HG03103 (cell line): ENCODE measurements at regions not wholly inside any gene's neighbourhood (a gene's known extent, or its start where the extent isn't known, plus 50 kb on each side); places are given as distances from the start of the nearest gene placed in this dataset.
"Not testable (repeated sequence)": the region's sequence is repeated elsewhere in the genome, so short reads cannot be mapped to it uniquely, and the experiment has no call there.

Experiments
- ATAC-seq: cut with Tn5 transposase; IDR thresholded peaks from one replicate; pipeline ENCODE4 v1.9.1; 2021; ENCODE audit warnings: low read depth; ENCODE audit not compliant: unreplicated experiment

- ATAC-seq, result no peak
Observed at GRCh38 chr3:94314218-94314883, 251.5 kb downstream of the NSUN3 start.

GRCh38 chr3:94317017-94317416, 254.2 kb downstream of the NSUN3 start:
- ATAC-seq, result no peak

DNA sequence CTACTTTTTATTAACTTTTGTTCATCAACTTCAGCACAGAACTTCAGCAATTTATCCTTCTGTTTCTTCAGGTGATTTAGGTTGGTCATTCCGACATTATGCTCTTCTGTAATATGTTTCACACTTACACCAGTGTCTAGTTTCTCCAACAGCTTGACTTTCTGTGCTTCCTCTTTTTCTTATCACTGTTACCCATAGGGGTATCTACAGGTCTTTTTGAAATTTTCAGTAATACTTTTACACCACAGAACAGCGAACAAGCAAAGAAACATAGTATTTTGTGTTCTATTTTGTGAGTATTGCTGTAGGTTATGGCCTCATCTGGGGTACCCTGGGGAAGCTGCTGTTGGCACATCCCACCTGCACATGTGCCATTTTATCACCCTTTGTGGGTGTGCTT, 260.7 kb downstream of the NSUN3 start:
- no peak for ATAC-seq

- no peak for ATAC-seq
Observed at GRCh38 chr3:94331831-94332230, 269.0 kb downstream of the NSUN3 start.

DNA sequence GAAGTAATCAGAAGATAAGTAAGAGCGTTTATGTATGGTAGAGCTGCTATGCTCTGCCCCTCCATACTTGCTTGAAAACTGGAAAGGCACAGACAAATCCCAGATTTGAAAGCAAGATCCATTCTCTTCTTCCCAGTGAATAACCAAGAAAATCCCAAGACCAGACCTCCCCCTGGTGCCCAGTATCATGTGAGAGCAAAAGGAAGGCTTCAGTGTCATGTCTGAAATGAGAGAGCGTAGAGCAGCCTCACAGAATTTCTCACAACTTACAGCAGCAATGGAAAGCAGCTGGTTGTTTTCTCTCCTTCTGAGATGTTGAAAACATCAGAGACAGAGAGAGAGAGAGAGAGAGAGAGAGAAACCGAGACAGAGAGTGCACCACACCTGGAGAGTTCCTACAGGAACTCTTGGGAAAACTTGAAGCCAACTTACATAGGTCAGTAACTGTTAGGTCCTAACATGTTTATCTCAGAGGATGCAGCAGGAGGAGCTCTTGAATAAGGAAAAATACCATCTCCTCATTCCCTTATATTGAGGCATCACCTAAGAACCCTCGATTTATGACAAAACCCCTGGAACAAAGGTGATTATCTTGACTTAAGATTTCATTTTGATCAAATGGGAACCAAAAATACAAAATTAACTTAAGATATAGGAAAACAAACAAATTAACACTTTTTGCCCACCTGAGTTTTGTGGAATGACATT, 273.3 kb downstream of the NSUN3 start:
- no peak for ATAC-seq

DNA sequence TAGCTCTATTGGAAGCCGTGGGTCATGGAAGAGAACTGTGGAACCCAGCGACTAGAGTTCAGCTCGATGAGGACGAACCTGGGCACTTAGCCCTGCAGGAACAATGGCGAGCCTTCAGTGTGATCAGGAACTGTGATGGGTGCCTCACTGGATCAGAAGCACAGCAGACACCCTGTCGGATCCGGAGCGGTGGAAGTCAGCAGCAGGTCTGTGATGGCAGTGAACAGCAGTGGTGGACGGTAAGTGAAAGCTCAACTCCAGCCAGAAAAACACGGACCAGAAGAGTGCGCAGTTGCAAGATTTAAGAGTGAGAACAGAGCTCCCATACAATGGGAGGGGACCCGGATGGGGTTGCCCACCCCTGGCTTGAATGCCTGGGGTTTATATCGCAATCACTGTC, 282.2 kb downstream of the NSUN3 start:
- ATAC-seq, result no peak

GRCh38 chr3:94349310-94349878, 286.5 kb downstream of the NSUN3 start:
- no peak for ATAC-seq

- ATAC-seq, result no peak
Observed at GRCh38 chr3:94356581-94356980, 293.7 kb downstream of the NSUN3 start.

DNA sequence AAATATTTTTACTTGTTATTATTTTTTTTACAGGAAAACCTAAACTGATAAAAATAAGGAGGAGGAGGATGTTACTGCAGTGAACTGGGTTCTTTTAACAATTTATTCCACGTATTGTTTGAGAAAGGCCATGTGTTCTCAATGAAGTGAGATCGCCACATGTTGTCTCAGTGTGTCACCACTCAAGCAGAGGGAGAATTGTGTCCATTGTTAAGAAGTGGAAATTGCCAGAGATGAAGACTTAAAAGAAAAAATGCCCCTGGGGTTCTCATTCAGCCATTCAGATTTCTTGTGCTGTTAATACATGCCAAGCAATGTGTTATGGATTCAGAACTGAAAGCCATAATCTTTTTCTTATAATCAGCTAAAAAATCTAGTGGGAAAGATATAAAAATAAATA, 297.1 kb downstream of the NSUN3 start:
- no peak for ATAC-seq

DNA sequence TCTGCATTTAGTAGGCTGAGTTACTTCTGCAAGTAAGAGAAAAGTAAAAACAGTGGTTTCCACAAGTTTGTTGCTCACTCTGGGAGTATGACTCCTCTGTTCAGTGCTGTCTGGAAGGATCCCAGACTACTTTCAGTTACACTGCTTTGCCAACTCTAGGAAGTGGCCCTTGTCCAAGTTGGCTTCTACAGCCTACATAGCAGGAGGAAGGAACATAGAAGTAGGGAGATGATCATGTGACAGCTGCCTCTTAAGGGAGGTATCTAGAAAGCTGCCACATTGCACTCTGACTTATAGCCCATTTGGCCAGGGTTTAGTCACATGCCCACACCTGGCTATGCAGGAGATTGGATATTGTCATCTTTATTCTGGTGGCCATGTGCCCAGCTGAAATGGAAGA, 298.1 kb downstream of the NSUN3 start:
- no peak for ATAC-seq

DNA sequence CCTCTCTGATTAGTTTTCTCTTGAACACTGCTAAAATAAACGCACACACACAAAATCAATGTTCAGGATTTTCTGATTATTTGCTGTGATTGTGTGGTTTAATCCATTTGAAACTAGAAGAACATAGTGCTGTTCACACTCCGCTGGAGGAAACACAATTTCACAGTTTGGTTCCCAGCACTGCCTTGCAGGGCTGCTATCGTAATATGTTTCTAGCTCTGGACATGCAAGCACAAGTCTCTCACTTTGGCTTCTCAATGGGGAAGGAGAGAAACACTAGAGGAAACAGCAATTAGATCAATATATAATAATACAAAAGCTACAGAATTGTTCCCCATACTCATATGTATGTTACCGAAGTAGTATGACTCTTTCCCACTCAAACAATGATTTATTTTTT, 299.5 kb downstream of the NSUN3 start:
- no peak for ATAC-seq

GRCh38 chr3:94365006-94365405, 302.1 kb downstream of the NSUN3 start:
- ATAC-seq, result no peak

DNA sequence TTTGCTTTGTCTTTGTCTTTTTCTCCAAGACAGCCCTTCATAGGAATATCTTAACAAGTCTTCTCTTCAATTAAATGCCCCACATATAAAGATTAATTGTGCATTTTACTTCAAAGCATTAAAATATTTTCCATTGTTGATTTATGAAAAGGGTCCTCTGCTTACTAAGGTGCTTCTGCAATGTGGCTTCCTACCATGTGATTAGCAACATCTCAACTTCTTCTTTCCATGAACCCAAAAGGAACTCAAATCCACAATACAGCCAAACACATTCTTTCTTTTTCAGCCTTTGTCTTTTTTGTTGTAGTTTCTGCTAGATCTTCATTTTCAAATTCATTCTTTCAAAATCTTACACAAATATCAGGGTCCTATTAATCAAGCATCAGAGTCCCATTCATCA, 309.2 kb downstream of the NSUN3 start:
- no peak for ATAC-seq

DNA sequence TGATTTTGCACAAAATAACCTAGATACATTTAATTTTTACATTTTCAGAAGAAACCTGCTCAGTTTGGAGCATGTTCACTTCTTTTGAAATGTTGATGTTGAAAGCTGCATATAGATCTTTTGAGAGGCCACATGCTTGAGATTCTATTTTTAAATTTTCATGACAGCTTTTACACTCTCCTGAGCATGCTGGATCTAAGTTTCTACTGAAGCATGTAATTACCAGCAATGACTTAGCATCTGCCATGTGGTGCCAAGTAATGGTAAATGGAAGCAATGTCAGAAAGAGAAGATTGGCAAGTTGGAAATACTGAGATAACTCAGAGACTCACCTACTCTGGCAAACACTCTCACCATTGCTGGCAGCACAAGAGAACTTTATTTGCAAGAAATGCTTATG, 310.6 kb downstream of the NSUN3 start:
- ATAC-seq, result no peak

GRCh38 chr3:94374439-94375161, 311.7 kb downstream of the NSUN3 start:
- ATAC-seq, result no peak

DNA sequence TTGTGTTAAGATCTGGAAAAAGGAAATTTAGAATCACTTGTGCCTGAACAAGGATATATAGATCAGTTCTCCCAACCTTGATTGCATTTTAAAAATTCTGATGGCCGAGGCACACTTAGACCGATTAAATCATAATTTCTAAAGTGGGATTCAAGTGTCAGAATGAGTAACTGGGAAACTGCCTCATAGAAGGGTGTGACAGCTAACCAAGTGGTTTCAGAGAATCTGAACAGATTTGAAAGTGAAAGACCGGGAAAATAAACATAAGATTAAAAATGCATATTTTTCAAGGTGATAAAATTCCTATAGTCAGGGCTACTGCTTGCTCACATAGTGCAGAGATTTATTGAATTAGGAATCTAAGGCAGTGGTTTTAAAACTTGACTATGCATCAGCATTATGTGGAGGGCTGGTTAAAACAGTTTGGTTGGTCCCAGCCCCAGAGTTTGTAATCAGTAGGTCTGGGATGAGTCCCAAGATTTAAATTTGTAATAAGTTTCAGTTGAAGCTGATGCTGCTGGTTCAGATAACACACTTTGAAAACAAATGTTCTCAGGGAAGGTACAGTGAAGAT, 314.3 kb downstream of the NSUN3 start:
- ATAC-seq, result not testable (repeated sequence)

GRCh38 chr3:94377863-94378262, 315.0 kb downstream of the NSUN3 start:
- ATAC-seq, result not testable (repeated sequence)

GRCh38 chr3:94378322-94378721, 315.5 kb downstream of the NSUN3 start:
- no peak for ATAC-seq

DNA sequence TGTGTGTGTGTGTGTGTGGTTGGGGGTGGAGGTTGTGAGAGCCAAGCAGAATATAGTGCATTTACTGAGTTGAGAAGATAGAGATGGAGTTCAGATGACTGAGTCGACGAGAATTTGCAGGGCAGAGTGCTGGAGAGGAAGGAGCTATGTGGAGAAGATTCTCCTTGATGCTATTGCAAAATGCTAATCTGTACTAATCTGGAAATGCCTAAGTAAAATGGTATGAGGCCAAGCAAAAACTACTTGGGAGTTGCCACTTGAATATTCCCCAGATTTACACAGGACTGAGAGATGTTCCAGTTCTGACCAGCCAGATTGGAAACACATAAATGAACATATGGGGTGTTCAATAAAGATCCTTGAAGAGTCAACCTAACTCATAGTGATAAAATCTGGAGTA, 316.4 kb downstream of the NSUN3 start:
- no peak for ATAC-seq

- no peak for ATAC-seq
Observed at GRCh38 chr3:94394885-94395284, 332.0 kb downstream of the NSUN3 start.

- no peak for ATAC-seq
Observed at GRCh38 chr3:94395851-94396250, 333.0 kb downstream of the NSUN3 start.
